Neural cell (in vitro differentiated cells): ENCODE measurements at regions not wholly inside any gene's neighbourhood (a gene's known extent, or its start where the extent isn't known, plus 50 kb on each side); places are given as distances from the start of the nearest gene placed in this dataset.

Source experiments
- H2AFZ ChIP-seq: fragments of 200-600, 300-800 bp; sonication (generic), shearing (Covaris generic); 2 replicates; pipeline ENCODE4 v1.6.0; 2014; ENCODE audit warnings: low read depth, mild to moderate bottlenecking, antibody characterized with exemption, low read length, moderate library complexity
- H3F3A ChIP-seq: fragments of 200-600 bp; shearing (Covaris generic); 2 replicates; pipeline ENCODE4 v1.6.1; 2016; ENCODE audit warnings: mild to moderate bottlenecking, moderate library complexity, mixed read lengths, antibody characterized with exemption, low read length; ENCODE audit not compliant: insufficient read depth, poor library complexity, severe bottlenecking
- H3K27ac ChIP-seq: fragments of 200-600, 300-800 bp; sonication (generic), shearing (Covaris generic); 2 replicates; pipeline ENCODE4 v1.5.1; 2014; ENCODE audit warnings: mild to moderate bottlenecking, low read length, moderate library complexity
- H3K27me3 ChIP-seq: fragments of 300-800, 200-600 bp; sonication (generic), shearing (Covaris generic); 2 replicates; pipeline ENCODE4 v1.6.0; 2014; ENCODE audit warnings: mild to moderate bottlenecking, low read depth, low read length, moderate library complexity; ENCODE audit not compliant: insufficient read depth
- H3K36me3 ChIP-seq: fragments of 300-800, 200-600 bp; sonication (generic), shearing (Covaris generic); 2 replicates; pipeline ENCODE4 v1.5.1; 2014; ENCODE audit warnings: mild to moderate bottlenecking, antibody characterized with exemption, low read length, moderate library complexity; ENCODE audit not compliant: insufficient read depth
- H3K4me2 ChIP-seq: fragments of 300-800, 200-600 bp; sonication (generic), shearing (Covaris generic); 2 replicates; pipeline ENCODE4 v1.6.0; 2014; ENCODE audit warnings: mild to moderate bottlenecking, low read length
- H3K4me3 ChIP-seq: fragments of 300-800, 200-600 bp; sonication (generic), shearing (Covaris generic); 2 replicates; pipeline ENCODE4 v1.5.1; 2014; ENCODE audit warnings: mild to moderate bottlenecking, low read length, moderate library complexity
- H3K79me2 ChIP-seq: fragments of 200-600 bp; shearing (Covaris generic); replicated peaks from 2 replicates; pipeline ENCODE4 v1.6.0; 2014; ENCODE audit warnings: mild to moderate bottlenecking, low read length, moderate library complexity; ENCODE audit not compliant: insufficient read depth
- H3K9ac ChIP-seq: fragments of 300-800, 200-600 bp; sonication (generic), shearing (Covaris generic); 2 replicates; pipeline ENCODE4 v1.6.1; 2016; ENCODE audit warnings: mild to moderate bottlenecking, low read length, mixed read lengths
- H3K9me2 ChIP-seq: fragments of 200-600 bp; shearing (Covaris generic); 2 replicates; pipeline ENCODE4 v1.6.1; 2016; ENCODE audit warnings: mild to moderate bottlenecking, low read length, mixed read lengths; ENCODE audit not compliant: insufficient read depth
- H3K9me3 ChIP-seq: fragments of 200-600, 300-800 bp; sonication (generic), shearing (Covaris generic); 2 replicates; pipeline ENCODE4 v1.6.1; 2016; ENCODE audit warnings: mild to moderate bottlenecking, mixed run types, low read length, moderate library complexity, mixed read lengths
- H4K20me1 ChIP-seq: fragments of 200-600 bp; shearing (Covaris generic); 2 replicates; pipeline ENCODE4 v1.6.1; 2016; ENCODE audit warnings: mild to moderate bottlenecking, mixed run types; ENCODE audit not compliant: insufficient read depth
- CTCF ChIP-seq: fragments of 450-650 bp; IDR thresholded peaks from 2 replicates; pipeline ENCODE4 v1.5.1; 2014; ENCODE audit warnings: antibody characterized with exemption, mild to moderate bottlenecking, moderate library complexity; ENCODE audit not compliant: poor library complexity, severe bottlenecking
- EP300 ChIP-seq: fragments of 450-650 bp; conservative IDR thresholded peaks from 2 replicates; pipeline ENCODE4 v1.6.1; 2014; ENCODE audit warnings: antibody characterized with exemption, mild to moderate bottlenecking, moderate library complexity; ENCODE audit not compliant: poor library complexity, severe bottlenecking
- EZH2 ChIP-seq: fragments of 200-600, 300-800 bp; shearing (Covaris generic), sonication (generic); IDR thresholded peaks from 2 replicates; pipeline ENCODE4 v1.6.1; 2014; ENCODE audit warnings: antibody characterized with exemption, low read length, borderline replicate concordance, mild to moderate bottlenecking; ENCODE audit not compliant: insufficient read depth, poor library complexity, severe bottlenecking
- MXI1 ChIP-seq: fragments of 450-650 bp; conservative IDR thresholded peaks from 2 replicates; pipeline ENCODE4 v1.6.1; 2014; ENCODE audit warnings: antibody characterized with exemption, mild to moderate bottlenecking; ENCODE audit not compliant: poor library complexity, severe bottlenecking
- POLR2AphosphoS5 ChIP-seq: IDR thresholded peaks from 2 replicates; pipeline ENCODE4 v1.6.1; 2012
- RAD21 ChIP-seq: fragments of 450-650 bp; conservative IDR thresholded peaks from 2 replicates; pipeline ENCODE4 v1.6.1; 2014; ENCODE audit warnings: antibody characterized with exemption, mild to moderate bottlenecking, moderate library complexity
- REST ChIP-seq: IDR thresholded peaks from 2 replicates; pipeline ENCODE4 v1.6.1; 2012; ENCODE audit warnings: borderline replicate concordance
- SMC3 ChIP-seq: fragments of 450-650 bp; conservative IDR thresholded peaks from 2 replicates; pipeline ENCODE4 v1.6.1; 2014; ENCODE audit warnings: antibody characterized with exemption, mild to moderate bottlenecking, moderate library complexity; ENCODE audit not compliant: poor library complexity
- TAF1 ChIP-seq: IDR thresholded peaks from 2 replicates; pipeline ENCODE4 v1.6.1; 2012; ENCODE audit warnings: low read depth

GRCh38 chr10:3502673-3503072 is 282.3 kb downstream of the KLF6 start:
- Histone ChIP-seq H3K4me3 (no peak overlapping the region), H3K27me3 (no peaks in the 10 kb centered on the region), H4K20me1 (no peaks in the 10 kb centered on the region), H2AFZ (peak overlapping the region; percentile 1), H3K4me2 (peak overlapping the region; percentile 19), H3K79me2 (no peaks in the 10 kb centered on the region), H3K36me3 (no peaks in the 10 kb centered on the region), H3K27ac (peak overlapping the region; percentile 61), H3K9ac (peak overlapping the region; percentile 17), H3K9me3 (no peaks in the 10 kb centered on the region), H3K9me2 (no peaks in the 10 kb centered on the region), H3F3A (peaks cover 2% of the 10 kb centered on the region)
- no peak for TF ChIP-seq TAF1
- TF ChIP-seq EZH2 = no peak
- no peak for TF ChIP-seq RAD21
- TF ChIP-seq CTCF = no peak
- peak; percentile 38 for TF ChIP-seq POLR2AphosphoS5
- peak; percentile 12 for TF ChIP-seq MXI1
- TF ChIP-seq REST = peak; percentile 31
- TF ChIP-seq SMC3 = no peak
- peak; percentile 64 for TF ChIP-seq EP300

- Histone ChIP-seq H3F3A (peaks cover 2% of the 10 kb centered on the region), H3K4me2 (no peak overlapping the region), H3K79me2 (no peaks in the 10 kb centered on the region), H3K4me3 (peak overlapping the region; percentile 19), H4K20me1 (no peaks in the 10 kb centered on the region), H3K9ac (no peak overlapping the region), H3K27ac (peak overlapping the region; percentile 55), H2AFZ (no peak overlapping the region), H3K9me3 (no peaks in the 10 kb centered on the region), H3K36me3 (no peaks in the 10 kb centered on the region), H3K9me2 (no peaks in the 10 kb centered on the region), H3K27me3 (no peaks in the 10 kb centered on the region)
- peak; percentile 63 for TF ChIP-seq EP300
- peak; percentile 63 for TF ChIP-seq POLR2AphosphoS5
- TF ChIP-seq MXI1 = peak; percentile 18
- no peak for TF ChIP-seq EZH2
- TF ChIP-seq CTCF = peak; percentile 11
- TF ChIP-seq SMC3 = peak; percentile 42
- TF ChIP-seq TAF1 = no peak
- no peak for TF ChIP-seq REST
- TF ChIP-seq RAD21 = peak; percentile 34
Measured at GRCh38 chr10:3500408-3500856, 284.6 kb downstream of the KLF6 start.
